Kidney (tissue), 13 donors: ENCODE measurements at regions not wholly inside any gene's neighbourhood (a gene's known extent, or its start where the extent isn't known, plus 50 kb on each side); places are given as distances from the start of the nearest gene placed in this dataset.

Experiments
- DNase-seq, 5 donors: peaks; one replicate each; pipeline ENCODE4 v3.0.0-alpha.2; 2013 to 2020
- FAIRE-seq: peaks from 2 replicates; lab custom pipeline; 2012; peaks lifted over from hg19 to GRCh38; lab: Jason Lieb, UNC
- H3K27ac ChIP-seq, 2 donors: one replicate each; pipeline ENCODE4 v1.7.0; 2013; ENCODE audit warnings: low read depth in 2 of 2, low read length in 2 of 2, inconsistent platforms in 1 of 2
- H3K27me3 ChIP-seq: one replicate; pipeline ENCODE4 v1.7.1; 2013; ENCODE audit warnings: low read length, inconsistent platforms; ENCODE audit not compliant: control insufficient read depth, insufficient read depth
- H3K36me3 ChIP-seq, 3 donors: one replicate each; pipeline versions ENCODE4 v1.7.0 to v1.7.1; 2013; ENCODE audit warnings: low read length in 3 of 3, control low read depth in 1 of 3, inconsistent platforms in 1 of 3; ENCODE audit not compliant: insufficient read depth in 3 of 3, control insufficient read depth in 2 of 3
- H3K4me1 ChIP-seq, 3 donors: one replicate each; pipeline versions ENCODE4 v1.7.0 to v1.7.1; 2013; ENCODE audit warnings: low read length in 3 of 3, inconsistent platforms in 1 of 3, low read depth in 1 of 3; ENCODE audit not compliant: control insufficient read depth in 2 of 3, insufficient read depth in 2 of 3
- H3K4me3 ChIP-seq, 3 donors: one replicate each; pipeline versions ENCODE4 v1.7.0 to v1.8.1; 2013; ENCODE audit warnings: low read length in 3 of 3, control low read depth in 1 of 3, inconsistent platforms in 1 of 3
- H3K9ac ChIP-seq, 3 donors: one replicate each; pipeline versions ENCODE4 v1.7.0 to v1.7.1; 2013; ENCODE audit warnings: low read length in 3 of 3, control low read depth in 1 of 3, inconsistent platforms in 1 of 3
- H3K9me3 ChIP-seq, 3 donors: one replicate each; pipeline versions ENCODE4 v1.7.0 to v1.7.1; 2013; ENCODE audit warnings: low read length in 3 of 3, control low read depth in 1 of 3, inconsistent platforms in 1 of 3; ENCODE audit not compliant: control insufficient read depth in 2 of 3, insufficient read depth in 1 of 3
- CTCF ChIP-seq: IDR thresholded peaks from 3 replicates; pipeline ENCODE4 v1.5.1; 2012; ENCODE audit warnings: mild to moderate bottlenecking, moderate library complexity, borderline replicate concordance; ENCODE audit not compliant: insufficient read depth; ENCODE audit errors: extremely low read depth
- intact Hi-C: fragments of 100-400 bp; cut with DNase I; formaldehyde crosslinking; loops from one replicate; pipeline ENCODE4 v1.11.1; 2022
- donor health status: control.
- donor health status: control.
- donor health status: control.
- donor health status: control.
- donor health status: control.
- donor health status: DM: yes; HTN: yes; CAD: no.
- donor health status: Normal renal cell carcinoma (clear cell type).

GRCh38 chr20:17870086-17870740, 98.4 kb downstream of the SNX5 start:
- Histone ChIP-seq H3K36me3 (no peaks in the 10 kb centered on the region), H3K9me3 (no peaks in the 10 kb centered on the region), H3K9ac (no peak overlapping the region), H3K4me3 (no peak overlapping the region), H3K27ac (no peak overlapping the region), H3K27me3 (no peaks in the 10 kb centered on the region), H3K4me1 (peaks cover under 1 to 13% (median 10%) of the 10 kb centered on the region in 3 donors)
- TF ChIP-seq CTCF = no peak
- intact Hi-C loops = no loop called here
- FAIRE-seq (no peak), DNase-seq (no peak)

- Histone ChIP-seq H3K9me3 (no peaks in the 10 kb centered on the region), H3K9ac (no peak overlapping the region), H3K27ac (no peak overlapping the region), H3K4me3 (no peak overlapping the region), H3K27me3 (no peaks in the 10 kb centered on the region), H3K4me1 (peaks cover 0 to 7% (median 6%) of the 10 kb centered on the region in 3 donors), H3K36me3 (no peaks in the 10 kb centered on the region)
- intact Hi-C loops = no loop called here
- FAIRE-seq (no peak), DNase-seq (no peak)
- TF ChIP-seq CTCF = no peak
Measured at GRCh38 chr20:17869295-17869994, 99.1 kb downstream of the SNX5 start.

- Histone ChIP-seq H3K9ac (no peak overlapping the region), H3K36me3 (no peaks in the 10 kb centered on the region), H3K4me1 (peaks cover 0 to 8% (median 7%) of the 10 kb centered on the region in 3 donors), H3K4me3 (no peak overlapping the region), H3K27ac (no peak overlapping the region), H3K27me3 (no peaks in the 10 kb centered on the region), H3K9me3 (no peaks in the 10 kb centered on the region)
- TF ChIP-seq CTCF = no peak
- DNase-seq (no peak), FAIRE-seq (no peak)
- intact Hi-C loops = no loop called here
Measured at GRCh38 chr20:17868700-17869231, 99.8 kb downstream of the SNX5 start.
